PC-9 (cell line): ENCODE measurements at regions not wholly inside any gene's neighbourhood (a gene's known extent, or its start where the extent isn't known, plus 50 kb on each side); places are given as distances from the start of the nearest gene placed in this dataset.

ENCODE experiments used
- BruUV-seq: library from RNA; stranded (reverse); fragments of 400-500 nt; replicated peaks from 2 replicates; lab custom pipeline; 2021; lab: Mats Ljungman, UMichigan
- CTCF ChIA-PET: fragments of 300-600 bp; sonication (Branson Sonifier 250); formaldehyde crosslinking; loops from one replicate; lab custom pipeline; 2022; ENCODE audit warnings: antibody characterized with exemption; lab: Charles Lee
- POLR2A ChIA-PET: fragments of 300-600 bp; sonication (Branson Sonifier 250); formaldehyde crosslinking; loops from one replicate; lab custom pipeline; 2022; ENCODE audit warnings: antibody characterized with exemption; ENCODE audit not compliant: unreplicated experiment; lab: Charles Lee
- DNase-seq, 2 experiments: peaks; one replicate each; pipeline versions ENCODE4 v3.0.0 to v3.0.0-alpha.2; 2015 to 2022; ENCODE audit warnings: mixed read lengths in 1 of 2
- H2AFZ ChIP-seq: fragments of 200-600 bp; sonication (generic); 2 replicates; pipeline ENCODE4 v1.8.1; 2017; ENCODE audit warnings: antibody characterized with exemption
- H3F3A ChIP-seq: fragments of 200-600 bp; sonication (generic); 2 replicates; pipeline ENCODE4 v1.8.1; 2017; ENCODE audit warnings: antibody characterized with exemption, mild to moderate bottlenecking, low read depth; ENCODE audit not compliant: insufficient read depth
- H3K27ac ChIP-seq: fragments of 200-600 bp; sonication (generic); 2 replicates; pipeline ENCODE4 v1.6.1; 2016; ENCODE audit warnings: mixed run types
- H3K27me3 ChIP-seq: fragments of 200-600 bp; sonication (generic); 2 replicates; pipeline ENCODE4 v1.6.1; 2016; ENCODE audit warnings: low read depth, mixed run types; ENCODE audit not compliant: insufficient read depth
- H3K36me3 ChIP-seq: fragments of 200-600 bp; sonication (generic); 2 replicates; pipeline ENCODE4 v1.6.1; 2016; ENCODE audit warnings: low read depth, mixed run types
- H3K4me1 ChIP-seq: fragments of 200-600 bp; sonication (generic); replicated peaks from 2 replicates; pipeline ENCODE4 v1.6.1; 2016; ENCODE audit warnings: mixed run types; ENCODE audit not compliant: insufficient read depth
- H3K4me2 ChIP-seq: fragments of 200-600 bp; sonication (generic); 2 replicates; pipeline ENCODE4 v1.6.1; 2017; ENCODE audit warnings: mixed run types
- H3K4me3 ChIP-seq: fragments of 200-600 bp; sonication (generic); 2 replicates; pipeline ENCODE4 v1.6.1; 2016; ENCODE audit warnings: mixed run types
- H3K79me2 ChIP-seq: fragments of 200-600 bp; sonication (generic); 2 replicates; pipeline ENCODE4 v1.6.1; 2017; ENCODE audit warnings: low read depth, mixed run types
- H3K9me2 ChIP-seq: fragments of 200-600 bp; sonication (generic); 2 replicates; pipeline ENCODE4 v1.8.1; 2017; ENCODE audit warnings: mild to moderate bottlenecking; ENCODE audit not compliant: insufficient read depth
- H3K9me3 ChIP-seq: fragments of 200-600 bp; sonication (generic); 2 replicates; pipeline ENCODE4 v1.8.1; 2016; ENCODE audit warnings: low read depth; ENCODE audit not compliant: insufficient read depth
- H4K20me1 ChIP-seq: fragments of 200-600 bp; sonication (generic); 2 replicates; pipeline ENCODE4 v1.8.1; 2017; ENCODE audit not compliant: insufficient read depth
- EZH2 ChIP-seq: fragments of 200-600 bp; sonication (generic); IDR thresholded peaks from 2 replicates; pipeline ENCODE4 v1.8.0; 2017; ENCODE audit warnings: antibody characterized with exemption, low read depth
- intact Hi-C: fragments of 100-400 bp; cut with micrococcal nuclease; formaldehyde crosslinking; loops from one replicate; pipeline ENCODE4 v1.10.0; 2022; ENCODE audit not compliant: unreplicated experiment
- TF ChIP-seq, protein P1 (sequence below): fragments of 200-600 bp; sonication (generic); conservative IDR thresholded peaks from 2 replicates; pipeline ENCODE4 v1.6.1; 2017; ENCODE audit warnings: mixed run types, antibody characterized with exemption, mild to moderate bottlenecking, moderate library complexity

DNA sequence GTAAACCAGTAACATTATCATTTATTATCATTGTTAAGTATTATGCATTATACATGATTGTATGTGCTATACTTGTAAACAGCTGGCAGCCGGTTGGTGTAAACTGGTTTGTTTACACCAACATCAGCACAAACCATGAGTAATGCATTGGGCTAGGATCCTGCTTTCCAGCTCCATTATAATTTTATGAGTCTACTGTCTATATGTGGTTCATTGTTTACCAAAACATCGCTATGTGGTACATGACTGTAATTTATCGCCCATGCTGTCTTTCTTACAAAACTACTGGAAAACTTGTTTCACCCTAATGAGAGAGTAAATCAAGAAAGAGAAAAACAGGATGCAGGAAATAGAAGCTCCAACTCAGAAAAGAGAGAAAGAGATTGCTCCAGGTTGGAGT, 224.8 kb upstream of the CBLB start:
- ChIA-PET CTCF (no interaction called here), POLR2A (interaction anchor here (0.6 kb wide), 1 partner anchor 23 kb away, joined by 3 read pairs; no protein-coding TSS in a partner anchor)
- no peak for DNase-seq
- Histone ChIP-seq H3K4me2 (no peak overlapping the region), H3K79me2 (no peaks in the 10 kb centered on the region), H2AFZ (no peak overlapping the region), H3K4me3 (no peak overlapping the region), H3F3A (no peaks in the 10 kb centered on the region), H3K36me3 (no peaks in the 10 kb centered on the region), H3K27me3 (no peaks in the 10 kb centered on the region), H4K20me1 (no peaks in the 10 kb centered on the region), H3K27ac (no peak overlapping the region), H3K4me1 (no peaks in the 10 kb centered on the region), H3K9me3 (no peaks in the 10 kb centered on the region), H3K9me2 (0 out of 2 replicates have a peak, but pooled peaks cover 3% of the 10 kb centered on the region)
- BruUV-seq = no TSS peak
- no peak for TF ChIP-seq EZH2
- TF ChIP-seq, protein P1, sequence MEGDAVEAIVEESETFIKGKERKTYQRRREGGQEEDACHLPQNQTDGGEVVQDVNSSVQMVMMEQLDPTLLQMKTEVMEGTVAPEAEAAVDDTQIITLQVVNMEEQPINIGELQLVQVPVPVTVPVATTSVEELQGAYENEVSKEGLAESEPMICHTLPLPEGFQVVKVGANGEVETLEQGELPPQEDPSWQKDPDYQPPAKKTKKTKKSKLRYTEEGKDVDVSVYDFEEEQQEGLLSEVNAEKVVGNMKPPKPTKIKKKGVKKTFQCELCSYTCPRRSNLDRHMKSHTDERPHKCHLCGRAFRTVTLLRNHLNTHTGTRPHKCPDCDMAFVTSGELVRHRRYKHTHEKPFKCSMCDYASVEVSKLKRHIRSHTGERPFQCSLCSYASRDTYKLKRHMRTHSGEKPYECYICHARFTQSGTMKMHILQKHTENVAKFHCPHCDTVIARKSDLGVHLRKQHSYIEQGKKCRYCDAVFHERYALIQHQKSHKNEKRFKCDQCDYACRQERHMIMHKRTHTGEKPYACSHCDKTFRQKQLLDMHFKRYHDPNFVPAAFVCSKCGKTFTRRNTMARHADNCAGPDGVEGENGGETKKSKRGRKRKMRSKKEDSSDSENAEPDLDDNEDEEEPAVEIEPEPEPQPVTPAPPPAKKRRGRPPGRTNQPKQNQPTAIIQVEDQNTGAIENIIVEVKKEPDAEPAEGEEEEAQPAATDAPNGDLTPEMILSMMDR = no peak
- intact Hi-C loops = no loop called here

DNA sequence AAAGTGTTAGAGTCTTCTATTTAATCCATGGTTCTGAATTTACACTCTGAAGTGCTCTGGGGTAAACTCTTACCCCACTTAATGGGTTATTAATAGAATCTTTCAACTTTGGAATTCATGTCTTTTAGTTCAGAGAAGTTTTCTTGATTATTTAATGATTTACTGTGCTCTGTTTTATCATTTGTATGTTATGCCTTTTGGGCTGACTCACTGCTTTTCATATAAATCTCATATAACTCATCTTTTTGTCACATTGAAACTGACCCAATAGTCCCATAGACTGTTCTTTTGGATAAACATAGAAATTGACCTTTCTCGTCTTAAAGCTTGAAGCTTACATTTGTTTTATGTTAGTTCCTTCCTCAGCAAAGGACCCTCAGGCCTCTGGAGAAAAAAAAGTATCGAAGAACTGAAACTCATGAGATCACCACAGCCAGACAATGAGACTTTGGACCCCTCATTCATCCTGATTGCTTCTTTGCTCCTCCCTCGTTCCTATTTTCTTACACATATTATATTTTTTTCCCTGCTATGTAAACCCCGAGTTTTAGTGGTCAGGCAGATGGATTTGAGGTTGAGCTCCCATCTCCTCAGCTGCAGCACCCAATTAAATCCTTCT, 229.1 kb upstream of the CBLB start:
- Histone ChIP-seq H2AFZ (no peak overlapping the region), H4K20me1 (no peaks in the 10 kb centered on the region), H3K4me2 (no peak overlapping the region), H3K9me3 (peaks cover 5% of the 10 kb centered on the region; the same call in 1 of the 2 replicates), H3K4me3 (no peak overlapping the region), H3K27ac (no peak overlapping the region), H3K27me3 (no peaks in the 10 kb centered on the region), H3K9me2 (no peaks in the 10 kb centered on the region; the same call in 1 of the 2 replicates), H3F3A (no peaks in the 10 kb centered on the region), H3K36me3 (no peaks in the 10 kb centered on the region), H3K4me1 (no peaks in the 10 kb centered on the region), H3K79me2 (no peaks in the 10 kb centered on the region)
- ChIA-PET CTCF (no interaction called here), POLR2A (no interaction called here)
- TF ChIP-seq, protein P1 = no peak
- TF ChIP-seq EZH2 = no peak
- intact Hi-C loops = no loop called here
- no peak for DNase-seq
- BruUV-seq = no TSS peak

DNA sequence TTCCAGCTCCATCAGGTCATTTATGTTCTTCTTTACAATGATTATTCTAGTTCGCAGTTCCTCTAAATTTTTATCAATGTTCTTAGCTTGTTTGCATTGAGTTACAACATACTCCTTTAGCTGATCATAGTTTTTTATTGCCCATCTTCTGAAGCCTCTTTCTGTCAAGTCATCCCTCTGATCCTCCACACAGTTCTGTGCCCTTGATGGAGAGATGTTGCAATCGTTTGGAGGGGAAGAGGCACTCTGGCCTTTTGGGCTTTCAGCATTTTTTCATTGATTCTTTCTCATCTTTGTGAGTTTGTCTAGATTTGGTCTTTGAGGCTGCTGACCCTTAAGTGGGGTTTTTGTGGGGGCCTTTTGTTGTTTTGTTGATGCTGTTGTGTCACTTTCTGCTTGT, 234.6 kb upstream of the CBLB start:
- TF ChIP-seq, protein P1 = no peak
- no peak for TF ChIP-seq EZH2

More for the DNA sequence above, 234.6 kb upstream of the CBLB start:
- no peaks in the 10 kb centered on the region for H3K27me3 ChIP-seq
- H3K4me2 ChIP-seq = no peak overlapping the region
- H2AFZ ChIP-seq = no peak overlapping the region
- intact Hi-C loops = no loop called here
- no peak overlapping the region for H3K27ac ChIP-seq
- no peak for DNase-seq
- H3K9me3 ChIP-seq = peaks cover 5% of the 10 kb centered on the region; the same call in 1 of the 2 replicates
- no peaks in the 10 kb centered on the region; the same call in 1 of the 2 replicates for H3K9me2 ChIP-seq
- no peak overlapping the region for H3K4me3 ChIP-seq
- peaks cover 9% of the 10 kb centered on the region for H3K4me1 ChIP-seq
- no peaks in the 10 kb centered on the region for H3K36me3 ChIP-seq
- ChIA-PET POLR2A (no interaction called here), CTCF (no interaction called here)
- no peaks in the 10 kb centered on the region for H3F3A ChIP-seq
- no peaks in the 10 kb centered on the region for H3K79me2 ChIP-seq
- no peaks in the 10 kb centered on the region for H4K20me1 ChIP-seq
- BruUV-seq = no TSS peak
